PC-9 (cell line): ENCODE measurements at regions not wholly inside any gene's neighbourhood (a gene's known extent, or its start where the extent isn't known, plus 50 kb on each side); places are given as distances from the start of the nearest gene placed in this dataset.

Experiments used
- BruUV-seq: library from RNA; stranded (reverse); fragments of 400-500 nt; replicated peaks from 2 replicates; lab custom pipeline; 2021; lab: Mats Ljungman, UMichigan
- CTCF ChIA-PET: fragments of 300-600 bp; sonication (Branson Sonifier 250); formaldehyde crosslinking; loops from one replicate; lab custom pipeline; 2022; ENCODE audit warnings: antibody characterized with exemption; lab: Charles Lee
- POLR2A ChIA-PET: fragments of 300-600 bp; sonication (Branson Sonifier 250); formaldehyde crosslinking; loops from one replicate; lab custom pipeline; 2022; ENCODE audit warnings: antibody characterized with exemption; ENCODE audit not compliant: unreplicated experiment; lab: Charles Lee
- DNase-seq, 2 experiments: peaks; one replicate each; pipeline versions ENCODE4 v3.0.0 to v3.0.0-alpha.2; 2015 to 2022; ENCODE audit warnings: mixed read lengths in 1 of 2
- H2AFZ ChIP-seq: fragments of 200-600 bp; sonication (generic); 2 replicates; pipeline ENCODE4 v1.8.1; 2017; ENCODE audit warnings: antibody characterized with exemption
- H3F3A ChIP-seq: fragments of 200-600 bp; sonication (generic); 2 replicates; pipeline ENCODE4 v1.8.1; 2017; ENCODE audit warnings: antibody characterized with exemption, mild to moderate bottlenecking, low read depth; ENCODE audit not compliant: insufficient read depth
- H3K27ac ChIP-seq: fragments of 200-600 bp; sonication (generic); 2 replicates; pipeline ENCODE4 v1.6.1; 2016; ENCODE audit warnings: mixed run types
- H3K27me3 ChIP-seq: fragments of 200-600 bp; sonication (generic); 2 replicates; pipeline ENCODE4 v1.6.1; 2016; ENCODE audit warnings: low read depth, mixed run types; ENCODE audit not compliant: insufficient read depth
- H3K36me3 ChIP-seq: fragments of 200-600 bp; sonication (generic); 2 replicates; pipeline ENCODE4 v1.6.1; 2016; ENCODE audit warnings: low read depth, mixed run types
- H3K4me1 ChIP-seq: fragments of 200-600 bp; sonication (generic); replicated peaks from 2 replicates; pipeline ENCODE4 v1.6.1; 2016; ENCODE audit warnings: mixed run types; ENCODE audit not compliant: insufficient read depth
- H3K4me2 ChIP-seq: fragments of 200-600 bp; sonication (generic); 2 replicates; pipeline ENCODE4 v1.6.1; 2017; ENCODE audit warnings: mixed run types
- H3K4me3 ChIP-seq: fragments of 200-600 bp; sonication (generic); 2 replicates; pipeline ENCODE4 v1.6.1; 2016; ENCODE audit warnings: mixed run types
- H3K79me2 ChIP-seq: fragments of 200-600 bp; sonication (generic); 2 replicates; pipeline ENCODE4 v1.6.1; 2017; ENCODE audit warnings: low read depth, mixed run types
- H3K9me2 ChIP-seq: fragments of 200-600 bp; sonication (generic); 2 replicates; pipeline ENCODE4 v1.8.1; 2017; ENCODE audit warnings: mild to moderate bottlenecking; ENCODE audit not compliant: insufficient read depth
- H3K9me3 ChIP-seq: fragments of 200-600 bp; sonication (generic); 2 replicates; pipeline ENCODE4 v1.8.1; 2016; ENCODE audit warnings: low read depth; ENCODE audit not compliant: insufficient read depth
- H4K20me1 ChIP-seq: fragments of 200-600 bp; sonication (generic); 2 replicates; pipeline ENCODE4 v1.8.1; 2017; ENCODE audit not compliant: insufficient read depth
- EZH2 ChIP-seq: fragments of 200-600 bp; sonication (generic); IDR thresholded peaks from 2 replicates; pipeline ENCODE4 v1.8.0; 2017; ENCODE audit warnings: antibody characterized with exemption, low read depth
- intact Hi-C: fragments of 100-400 bp; cut with micrococcal nuclease; formaldehyde crosslinking; loops from one replicate; pipeline ENCODE4 v1.10.0; 2022; ENCODE audit not compliant: unreplicated experiment
- TF ChIP-seq, protein P1 (sequence below): fragments of 200-600 bp; sonication (generic); conservative IDR thresholded peaks from 2 replicates; pipeline ENCODE4 v1.6.1; 2017; ENCODE audit warnings: mixed run types, antibody characterized with exemption, mild to moderate bottlenecking, moderate library complexity

DNA sequence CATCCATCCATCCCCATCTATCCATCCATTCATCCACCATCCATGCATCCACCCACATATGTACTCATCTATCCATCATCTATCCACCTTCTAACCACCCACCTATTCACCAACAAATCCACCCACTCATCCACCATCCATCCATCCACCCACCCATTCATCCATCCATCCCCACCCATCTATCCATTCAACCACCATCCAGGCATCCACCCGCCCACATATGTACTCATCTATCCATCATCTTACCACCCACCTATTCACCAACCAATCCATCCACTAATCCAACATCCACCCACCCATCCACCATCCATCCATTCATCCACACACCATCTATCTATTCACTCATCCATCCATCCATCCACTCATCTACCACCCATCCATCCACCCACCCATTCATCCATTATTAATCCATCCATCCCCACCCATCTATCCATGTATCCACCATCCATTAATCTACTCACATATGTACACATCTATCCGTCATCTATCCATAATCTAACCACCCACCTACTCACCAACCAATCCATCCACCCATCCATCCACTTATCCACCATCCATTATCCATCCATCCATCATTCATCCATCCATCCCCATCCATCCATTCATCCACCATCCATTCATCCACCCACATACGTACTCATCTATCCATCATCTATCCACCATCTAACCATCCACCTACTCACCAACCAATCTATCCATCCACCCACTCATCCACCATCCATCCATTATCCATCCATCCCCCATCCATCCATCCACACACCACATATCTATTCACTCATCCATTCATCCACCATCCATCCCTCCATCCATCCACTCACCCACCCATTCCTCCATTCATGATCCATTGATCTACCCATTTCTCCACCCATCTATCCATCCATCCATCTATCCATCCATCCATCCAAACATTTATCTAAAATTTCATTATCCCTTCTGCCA is 940.0 kb downstream of the BRD1 start:
- TF ChIP-seq, protein P1, sequence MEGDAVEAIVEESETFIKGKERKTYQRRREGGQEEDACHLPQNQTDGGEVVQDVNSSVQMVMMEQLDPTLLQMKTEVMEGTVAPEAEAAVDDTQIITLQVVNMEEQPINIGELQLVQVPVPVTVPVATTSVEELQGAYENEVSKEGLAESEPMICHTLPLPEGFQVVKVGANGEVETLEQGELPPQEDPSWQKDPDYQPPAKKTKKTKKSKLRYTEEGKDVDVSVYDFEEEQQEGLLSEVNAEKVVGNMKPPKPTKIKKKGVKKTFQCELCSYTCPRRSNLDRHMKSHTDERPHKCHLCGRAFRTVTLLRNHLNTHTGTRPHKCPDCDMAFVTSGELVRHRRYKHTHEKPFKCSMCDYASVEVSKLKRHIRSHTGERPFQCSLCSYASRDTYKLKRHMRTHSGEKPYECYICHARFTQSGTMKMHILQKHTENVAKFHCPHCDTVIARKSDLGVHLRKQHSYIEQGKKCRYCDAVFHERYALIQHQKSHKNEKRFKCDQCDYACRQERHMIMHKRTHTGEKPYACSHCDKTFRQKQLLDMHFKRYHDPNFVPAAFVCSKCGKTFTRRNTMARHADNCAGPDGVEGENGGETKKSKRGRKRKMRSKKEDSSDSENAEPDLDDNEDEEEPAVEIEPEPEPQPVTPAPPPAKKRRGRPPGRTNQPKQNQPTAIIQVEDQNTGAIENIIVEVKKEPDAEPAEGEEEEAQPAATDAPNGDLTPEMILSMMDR = no peak
- intact Hi-C loops = no loop called here
- CTCF ChIA-PET = no interaction called here

DNA sequence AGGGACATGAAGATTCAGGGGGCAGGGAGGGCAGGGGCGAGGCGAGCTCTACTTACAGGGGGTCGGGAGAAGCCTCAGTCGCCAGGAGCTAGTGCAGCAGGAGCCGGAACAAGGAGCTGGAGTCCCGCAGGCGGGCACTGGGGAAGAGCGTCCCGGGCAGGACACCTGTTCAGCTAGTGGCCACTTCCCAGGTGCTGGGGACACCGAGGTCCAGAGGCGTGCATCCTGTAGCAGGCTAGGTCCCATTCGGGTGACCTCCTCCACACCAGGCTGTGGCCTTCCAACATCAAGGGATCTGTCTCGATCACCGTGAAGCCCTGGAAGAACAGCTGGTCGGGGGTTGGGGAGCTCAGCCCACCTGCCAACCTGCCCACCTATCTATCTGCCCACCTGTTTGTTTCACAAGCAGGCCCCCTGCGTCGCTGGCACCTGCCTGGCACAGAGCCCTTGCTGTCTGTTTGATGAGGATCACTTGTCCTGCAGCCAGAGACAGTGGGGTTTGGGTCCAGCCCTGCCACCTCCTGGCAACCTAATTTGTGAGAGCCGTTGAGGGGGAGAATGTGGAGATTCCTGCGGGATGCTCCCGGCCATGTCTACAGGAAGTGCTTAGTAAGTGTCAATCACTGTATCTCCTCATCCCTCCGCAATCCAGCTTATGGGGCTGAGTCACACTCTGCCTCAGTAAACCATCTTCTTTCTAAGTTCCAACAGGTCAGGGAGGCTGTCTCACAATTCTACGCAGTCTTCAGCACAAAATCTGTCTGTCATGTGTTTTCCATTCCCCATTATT is 940.9 kb downstream of the BRD1 start:
- H2AFZ ChIP-seq = no peak overlapping the region
- no peak overlapping the region for H3K4me2 ChIP-seq
- ChIA-PET POLR2A (no interaction called here), CTCF (no interaction called here)
- peaks cover 97% of the 10 kb centered on the region for H3K27me3 ChIP-seq
- H3K27ac ChIP-seq = no peak overlapping the region
- H3K9me3 ChIP-seq = no peaks in the 10 kb centered on the region; the same call in 1 of the 2 replicates
- no peaks in the 10 kb centered on the region for H3K36me3 ChIP-seq
- no peaks in the 10 kb centered on the region for H3K4me1 ChIP-seq
- peaks cover 11% of the 10 kb centered on the region; the same call in 1 of the 2 replicates for H4K20me1 ChIP-seq
- no peak overlapping the region for H3K4me3 ChIP-seq
- H3K9me2 ChIP-seq = no peaks in the 10 kb centered on the region
- DNase-seq = no peak
- H3K79me2 ChIP-seq = no peaks in the 10 kb centered on the region
- intact Hi-C loops = no loop called here
- TF ChIP-seq, protein P1 = no peak
- TF ChIP-seq EZH2 = no peak
- BruUV-seq = no TSS peak
- 0 out of 2 replicates have a peak, but pooled peaks cover 4% of the 10 kb centered on the region for H3F3A ChIP-seq

More for the DNA sequence above, 940.0 kb downstream of the BRD1 start:
- H3K4me3 ChIP-seq = no peak overlapping the region
- peaks cover 11% of the 10 kb centered on the region; the same call in 1 of the 2 replicates for H4K20me1 ChIP-seq
- H3K36me3 ChIP-seq = no peaks in the 10 kb centered on the region
- H3K4me1 ChIP-seq = no peaks in the 10 kb centered on the region
- no peak for DNase-seq
- H3K27ac ChIP-seq = no peak overlapping the region
- POLR2A ChIA-PET = no interaction called here
- H3K27me3 ChIP-seq = peaks cover 100% of the 10 kb centered on the region
- no peak overlapping the region for H2AFZ ChIP-seq
- H3K4me2 ChIP-seq = no peak overlapping the region
- H3F3A ChIP-seq = no peaks in the 10 kb centered on the region
- no peaks in the 10 kb centered on the region for H3K9me2 ChIP-seq
- BruUV-seq = no TSS peak
- H3K9me3 ChIP-seq = no peaks in the 10 kb centered on the region
- H3K79me2 ChIP-seq = no peaks in the 10 kb centered on the region

DNA sequence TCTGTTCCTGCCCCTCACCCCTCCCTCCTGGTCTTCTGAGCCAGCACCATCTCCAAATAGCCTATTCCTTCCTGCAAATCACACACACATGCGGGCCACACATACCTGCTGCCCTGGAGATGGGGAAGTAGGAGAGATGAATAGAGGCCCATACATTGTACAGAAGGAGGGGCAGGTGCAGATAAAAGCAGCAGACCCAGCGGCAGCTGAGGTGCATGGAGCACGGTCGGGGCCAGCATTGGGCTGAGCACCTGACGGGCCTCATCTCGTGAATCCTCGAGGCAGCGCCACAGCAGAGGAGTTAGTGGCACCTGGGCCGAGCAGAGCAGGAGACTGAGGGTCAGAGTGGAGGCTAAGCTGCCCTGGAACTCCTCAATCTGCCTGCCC is 941.8 kb downstream of the BRD1 start:
- Histone ChIP-seq H3K9me3 (no peaks in the 10 kb centered on the region; the same call in 1 of the 2 replicates), H4K20me1 (peaks cover 11% of the 10 kb centered on the region; the same call in 1 of the 2 replicates), H3K4me1 (no peaks in the 10 kb centered on the region), H3K4me2 (no peak overlapping the region), H3K27ac (no peak overlapping the region), H3F3A (0 out of 2 replicates have a peak, but pooled peaks cover 4% of the 10 kb centered on the region), H3K36me3 (no peaks in the 10 kb centered on the region), H2AFZ (no peak overlapping the region), H3K4me3 (no peak overlapping the region), H3K27me3 (peaks cover 88% of the 10 kb centered on the region), H3K9me2 (no peaks in the 10 kb centered on the region), H3K79me2 (no peaks in the 10 kb centered on the region)
- intact Hi-C loops = no loop called here
- DNase-seq = no peak
- ChIA-PET CTCF (no interaction called here), POLR2A (no interaction called here)
- BruUV-seq = no TSS peak
- TF ChIP-seq, protein P1 = no peak
- TF ChIP-seq EZH2 = no peak
